Body of pancreas (tissue), 4 donors: ENCODE measurements at regions not wholly inside any gene's neighbourhood (a gene's known extent, or its start where the extent isn't known, plus 50 kb on each side); places are given as distances from the start of the nearest gene placed in this dataset.

Source experiments
- ATAC-seq: fragments of 150-250 bp; one replicate; pipeline ENCODE4 v1.9.1; 2016
- DNase-seq, 4 donors: peaks; one replicate each; pipeline ENCODE4 v3.0.0-alpha.2; 2019
- H3K27ac ChIP-seq, 4 donors: fragments of 200-600 bp; sonication (generic); 1 replicate in 3 of 4; 2 replicates in 1 of 4; pipeline versions ENCODE4 v1.5.1 to v1.6.1; 2016 to 2019; ENCODE audit warnings: mild to moderate bottlenecking in 1 of 4, mixed read lengths in 1 of 4, moderate library complexity in 1 of 4
- H3K27me3 ChIP-seq, 2 donors: fragments of 200-600 bp; sonication (generic); one replicate each; pipeline ENCODE4 v1.6.0; 2016; ENCODE audit warnings: mild to moderate bottlenecking in 1 of 2
- H3K36me3 ChIP-seq, 2 donors: fragments of 200-600 bp; sonication (generic); replicated peaks in 1 of 2; 2 replicates each; pipeline ENCODE4 v1.5.1; 2016; ENCODE audit warnings: low read depth in 2 of 2; ENCODE audit not compliant: insufficient read depth in 1 of 2
- H3K4me1 ChIP-seq: fragments of 200-600 bp; sonication (generic); one replicate; pipeline ENCODE4 v1.6.0; 2016
- H3K4me3 ChIP-seq, 2 donors: fragments of 200-600 bp; sonication (generic); 1 replicate in 1 of 2; 2 replicates in 1 of 2; pipeline ENCODE4 v1.5.1; 2016 to 2019
- H3K9me3 ChIP-seq, 3 donors: fragments of 200-600 bp; sonication (generic); 1 replicate in 2 of 3; 2 replicates in 1 of 3; pipeline ENCODE4 v1.5.1; 2016
- POLR2A ChIP-seq, 3 donors: fragments of 450-650 bp; IDR thresholded peaks; one replicate each; pipeline ENCODE4 v1.6.1; 2016; ENCODE audit warnings: antibody characterized with exemption in 3 of 3, mild to moderate bottlenecking in 2 of 3
- WGBS, 2 donors: methylation state at CpG; one replicate each; pipeline ENCODE4 v1.1.5; 2017; 5-methylcytosine and 5-hydroxymethylcytosine counted together
- intact Hi-C: fragments of 100-400 bp; cut with DNase I; formaldehyde crosslinking; loops from one replicate; pipeline ENCODE4 v1.15.1; 2023
- TF ChIP-seq, protein P1 (sequence below), 7 experiments: fragments of 450-650 bp in 4 of 7; fragments of 200-600 bp in 3 of 7; sonication (generic) in 3 of 7; IDR thresholded peaks; one replicate each; pipeline ENCODE4 v1.5.1; 2016 to 2019; ENCODE audit warnings: antibody characterized with exemption in 7 of 7

DNA sequence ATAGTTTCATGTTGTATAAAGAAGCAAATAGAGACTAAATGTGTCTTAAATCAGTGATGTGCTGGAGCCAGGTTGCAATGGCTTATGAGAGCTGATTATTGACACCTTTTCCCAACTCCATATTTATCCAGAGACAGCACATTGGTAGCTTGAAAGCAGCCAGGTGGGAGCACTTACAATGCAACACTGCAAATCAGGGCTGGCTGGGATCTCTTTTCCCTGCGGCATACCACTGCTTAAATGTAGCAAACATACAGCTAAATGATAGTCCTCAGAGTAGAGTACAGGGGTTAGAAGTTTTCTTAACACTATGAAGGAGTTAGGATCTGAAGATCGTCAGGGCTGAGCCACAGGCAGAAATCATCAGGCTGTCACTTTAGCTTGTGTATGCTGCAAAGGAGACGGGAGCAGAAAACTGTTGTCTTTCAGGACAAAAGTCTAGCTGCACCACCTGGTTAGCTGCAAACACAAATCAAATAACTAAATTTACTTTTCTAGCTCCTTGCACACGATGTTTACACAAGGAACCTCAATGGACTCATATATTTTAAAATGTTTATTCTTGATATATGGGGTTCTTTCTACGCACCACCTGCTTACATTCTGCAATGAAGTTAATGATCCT is 527.3 kb downstream of the TLL1 start:
- WGBS, 2 donors = 18 to 23% methylated on average over 5 of the region's 5 CpGs
- DNase-seq (peak in 1 of 4 donors; percentile 9), ATAC-seq (no peak)
- intact Hi-C loops = no loop called here
- H3K36me3 ChIP-seq = no peaks in the 10 kb centered on the region
- H3K27me3 ChIP-seq = no peaks in the 10 kb centered on the region
- no peaks in the 10 kb centered on the region for H3K9me3 ChIP-seq
- no peak overlapping the region for H3K27ac ChIP-seq
- no peaks in the 10 kb centered on the region for H3K4me1 ChIP-seq
- no peak overlapping the region for H3K4me3 ChIP-seq
- TF ChIP-seq, protein P1, sequence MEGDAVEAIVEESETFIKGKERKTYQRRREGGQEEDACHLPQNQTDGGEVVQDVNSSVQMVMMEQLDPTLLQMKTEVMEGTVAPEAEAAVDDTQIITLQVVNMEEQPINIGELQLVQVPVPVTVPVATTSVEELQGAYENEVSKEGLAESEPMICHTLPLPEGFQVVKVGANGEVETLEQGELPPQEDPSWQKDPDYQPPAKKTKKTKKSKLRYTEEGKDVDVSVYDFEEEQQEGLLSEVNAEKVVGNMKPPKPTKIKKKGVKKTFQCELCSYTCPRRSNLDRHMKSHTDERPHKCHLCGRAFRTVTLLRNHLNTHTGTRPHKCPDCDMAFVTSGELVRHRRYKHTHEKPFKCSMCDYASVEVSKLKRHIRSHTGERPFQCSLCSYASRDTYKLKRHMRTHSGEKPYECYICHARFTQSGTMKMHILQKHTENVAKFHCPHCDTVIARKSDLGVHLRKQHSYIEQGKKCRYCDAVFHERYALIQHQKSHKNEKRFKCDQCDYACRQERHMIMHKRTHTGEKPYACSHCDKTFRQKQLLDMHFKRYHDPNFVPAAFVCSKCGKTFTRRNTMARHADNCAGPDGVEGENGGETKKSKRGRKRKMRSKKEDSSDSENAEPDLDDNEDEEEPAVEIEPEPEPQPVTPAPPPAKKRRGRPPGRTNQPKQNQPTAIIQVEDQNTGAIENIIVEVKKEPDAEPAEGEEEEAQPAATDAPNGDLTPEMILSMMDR (IDR thresholded peaks at IDR 0.05) = no peak
- no peak for TF ChIP-seq POLR2A (IDR thresholded peaks at IDR 0.05)

DNA sequence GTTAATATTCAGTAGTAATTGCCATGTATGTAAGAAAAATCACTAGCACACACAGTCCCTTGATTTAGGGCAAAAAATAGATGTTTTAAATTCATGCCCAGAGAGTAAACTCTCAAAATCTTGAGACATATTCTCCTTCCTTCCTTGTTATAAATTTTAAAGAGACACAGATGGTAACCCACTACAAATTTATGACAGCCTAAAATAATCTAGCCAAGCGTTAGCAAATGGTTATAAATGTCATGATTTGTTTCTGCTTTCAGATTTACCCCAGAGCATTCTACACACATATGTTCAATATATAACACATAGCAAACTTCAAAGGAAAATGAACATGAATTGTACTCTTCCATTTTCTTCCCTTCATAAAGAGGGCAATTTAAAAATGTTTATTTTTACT is 540.3 kb downstream of the TLL1 start:
- ATAC-seq = no peak
- DNase-seq = no peak
- Histone ChIP-seq H3K9me3 (no peaks in the 10 kb centered on the region), H3K4me1 (no peaks in the 10 kb centered on the region), H3K27me3 (no peaks in the 10 kb centered on the region), H3K4me3 (no peak overlapping the region), H3K27ac (no peak overlapping the region), H3K36me3 (no peaks in the 10 kb centered on the region)
- intact Hi-C loops = no loop called here
- TF ChIP-seq, protein P1 (IDR thresholded peaks at IDR 0.05) = no peak
- no peak for TF ChIP-seq POLR2A (IDR thresholded peaks at IDR 0.05)
- 47 to 48% methylated on average over 1 of the region's 1 CpG for WGBS, 2 donors

DNA sequence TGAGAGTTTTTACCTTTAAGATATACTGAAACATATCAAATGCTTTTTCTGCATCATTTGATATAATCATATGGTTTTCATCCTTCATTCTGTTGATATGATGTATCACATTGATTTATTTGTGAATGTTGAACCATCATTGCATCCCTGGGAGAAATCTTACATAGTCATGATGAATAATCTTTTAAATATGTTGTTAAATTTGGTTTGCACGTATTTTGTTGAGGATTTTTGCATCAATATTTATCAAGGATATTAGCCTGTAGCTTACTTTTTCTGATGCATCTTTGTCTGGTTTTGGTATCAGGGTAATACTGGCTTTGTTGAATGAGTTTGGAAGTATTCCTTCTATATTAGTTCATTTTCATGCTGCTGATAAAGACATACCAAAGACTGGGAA is 541.4 kb downstream of the TLL1 start:
- DNase-seq = no peak
- 15 to 34% methylated on average over 1 of the region's 1 CpG for WGBS, 2 donors
- TF ChIP-seq, protein P1 (IDR thresholded peaks at IDR 0.05) = no peak
- no peak for TF ChIP-seq POLR2A (IDR thresholded peaks at IDR 0.05)
- no peak overlapping the region for H3K27ac ChIP-seq
- H3K36me3 ChIP-seq = no peaks in the 10 kb centered on the region
- intact Hi-C loops = no loop called here
- no peak for ATAC-seq
- H3K27me3 ChIP-seq = no peaks in the 10 kb centered on the region
- H3K4me3 ChIP-seq = no peak overlapping the region
- no peaks in the 10 kb centered on the region for H3K4me1 ChIP-seq
- H3K9me3 ChIP-seq = no peaks in the 10 kb centered on the region

DNA sequence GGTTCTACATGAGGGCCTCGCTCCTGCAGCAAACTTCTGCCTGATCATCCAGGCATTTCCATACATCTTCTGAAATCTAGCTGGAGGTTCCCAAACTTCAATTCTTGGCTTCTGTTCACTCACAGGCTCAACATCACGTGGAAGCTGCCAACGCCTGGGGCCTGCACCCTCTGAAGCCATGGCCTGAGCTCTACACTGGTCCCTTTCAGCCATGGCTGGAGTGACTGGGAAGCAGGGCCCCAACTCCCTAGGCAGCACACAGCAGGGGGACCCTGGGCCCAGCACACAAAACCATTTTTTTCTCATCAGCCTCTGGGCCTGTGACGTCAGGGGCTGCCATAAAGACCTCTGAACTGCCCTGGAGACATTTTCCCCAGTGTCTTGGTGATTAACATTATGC is 542.7 kb downstream of the TLL1 start:
- intact Hi-C loops = no loop called here

More for the DNA sequence above, 542.7 kb downstream of the TLL1 start:
- 62 to 63% methylated on average over 4 of the region's 4 CpGs for WGBS, 2 donors
- Histone ChIP-seq H3K4me1 (no peaks in the 10 kb centered on the region), H3K36me3 (no peaks in the 10 kb centered on the region), H3K4me3 (no peak overlapping the region), H3K9me3 (peaks cover 0 to 10% (median 0%) of the 10 kb centered on the region in 3 donors), H3K27ac (no peak overlapping the region), H3K27me3 (no peaks in the 10 kb centered on the region)
- no peak for TF ChIP-seq POLR2A (IDR thresholded peaks at IDR 0.05)
- TF ChIP-seq, protein P1 (IDR thresholded peaks at IDR 0.05) = no peak
- ATAC-seq = no peak
- no peak for DNase-seq
